Nephron progenitor cell (in vitro differentiated cells): ENCODE measurements at regions not wholly inside any gene's neighbourhood (a gene's known extent, or its start where the extent isn't known, plus 50 kb on each side); places are given as distances from the start of the nearest gene placed in this dataset.

Experiments used
- DNase-seq: peaks from one replicate; pipeline ENCODE4 v3.0.0; 2021
- H3K27ac Mint-ChIP-seq: 2 replicates; pipeline ENCODE4 v1.8.0; 2021; ENCODE audit warnings: mild to moderate bottlenecking, moderate library complexity, mixed read lengths
- H3K27me3 Mint-ChIP-seq: 2 replicates; pipeline ENCODE4 v1.8.0; 2021; ENCODE audit warnings: mild to moderate bottlenecking, low read depth, mixed read lengths; ENCODE audit not compliant: poor library complexity
- H3K36me3 Mint-ChIP-seq: 2 replicates; pipeline ENCODE4 v1.8.0; 2021; ENCODE audit warnings: low read depth, mixed read lengths
- H3K4me1 Mint-ChIP-seq: 2 replicates; pipeline ENCODE4 v1.8.0; 2021; ENCODE audit warnings: mixed read lengths
- H3K4me3 Mint-ChIP-seq: 2 replicates; pipeline ENCODE4 v1.8.0; 2021; ENCODE audit warnings: mild to moderate bottlenecking, moderate library complexity, mixed read lengths
- H3K9me3 Mint-ChIP-seq: 2 replicates; pipeline ENCODE4 v1.8.0; 2021; ENCODE audit warnings: mild to moderate bottlenecking, moderate library complexity, mixed read lengths
- TF ChIP-seq, protein P1 (sequence below): fragments of 200-600 bp; sonication (generic); IDR thresholded peaks from 2 replicates; pipeline ENCODE4 v1.5.0; 2021; ENCODE audit warnings: antibody characterized with exemption

- TF ChIP-seq, protein P1, sequence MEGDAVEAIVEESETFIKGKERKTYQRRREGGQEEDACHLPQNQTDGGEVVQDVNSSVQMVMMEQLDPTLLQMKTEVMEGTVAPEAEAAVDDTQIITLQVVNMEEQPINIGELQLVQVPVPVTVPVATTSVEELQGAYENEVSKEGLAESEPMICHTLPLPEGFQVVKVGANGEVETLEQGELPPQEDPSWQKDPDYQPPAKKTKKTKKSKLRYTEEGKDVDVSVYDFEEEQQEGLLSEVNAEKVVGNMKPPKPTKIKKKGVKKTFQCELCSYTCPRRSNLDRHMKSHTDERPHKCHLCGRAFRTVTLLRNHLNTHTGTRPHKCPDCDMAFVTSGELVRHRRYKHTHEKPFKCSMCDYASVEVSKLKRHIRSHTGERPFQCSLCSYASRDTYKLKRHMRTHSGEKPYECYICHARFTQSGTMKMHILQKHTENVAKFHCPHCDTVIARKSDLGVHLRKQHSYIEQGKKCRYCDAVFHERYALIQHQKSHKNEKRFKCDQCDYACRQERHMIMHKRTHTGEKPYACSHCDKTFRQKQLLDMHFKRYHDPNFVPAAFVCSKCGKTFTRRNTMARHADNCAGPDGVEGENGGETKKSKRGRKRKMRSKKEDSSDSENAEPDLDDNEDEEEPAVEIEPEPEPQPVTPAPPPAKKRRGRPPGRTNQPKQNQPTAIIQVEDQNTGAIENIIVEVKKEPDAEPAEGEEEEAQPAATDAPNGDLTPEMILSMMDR, result no peak
- no peak overlapping the region for H3K27ac Mint-ChIP-seq
- no peaks in the 10 kb centered on the region for H3K9me3 Mint-ChIP-seq
- H3K36me3 Mint-ChIP-seq, result no peaks in the 10 kb centered on the region
- peaks cover 28% of the 10 kb centered on the region for H3K27me3 Mint-ChIP-seq
- no peak for DNase-seq
- H3K4me3 Mint-ChIP-seq, result no peak overlapping the region
- peaks cover 25% of the 10 kb centered on the region for H3K4me1 Mint-ChIP-seq
These were observed 52.7 kb downstream of the KCNA5 start for GRCh38 chr12:5096241-5096924.

DNA sequence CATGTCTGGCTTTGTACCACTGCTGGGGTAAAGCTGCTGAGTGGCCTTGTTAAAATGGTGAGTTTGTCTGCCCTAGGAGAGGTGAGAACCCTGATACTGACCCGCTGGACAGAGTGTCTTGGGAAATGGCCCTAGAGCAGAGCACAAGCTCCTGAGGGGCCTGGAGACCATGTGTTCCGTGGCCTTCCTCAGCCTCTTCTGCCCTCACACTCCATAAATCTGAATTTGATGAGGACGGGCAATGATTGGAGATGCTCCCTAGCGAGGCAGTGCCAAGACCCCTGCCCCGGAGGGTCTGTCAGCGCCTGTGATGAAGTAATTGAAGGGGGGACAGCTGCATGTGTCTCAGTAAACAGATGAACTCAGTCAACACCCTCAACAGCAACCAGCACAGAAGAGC lies 54.1 kb downstream of the KCNA5 start:
- Mint-ChIP-seq H3K27me3 (peaks cover 33% of the 10 kb centered on the region), H3K4me1 (peaks cover 25% of the 10 kb centered on the region), H3K4me3 (no peak overlapping the region)

DNA sequence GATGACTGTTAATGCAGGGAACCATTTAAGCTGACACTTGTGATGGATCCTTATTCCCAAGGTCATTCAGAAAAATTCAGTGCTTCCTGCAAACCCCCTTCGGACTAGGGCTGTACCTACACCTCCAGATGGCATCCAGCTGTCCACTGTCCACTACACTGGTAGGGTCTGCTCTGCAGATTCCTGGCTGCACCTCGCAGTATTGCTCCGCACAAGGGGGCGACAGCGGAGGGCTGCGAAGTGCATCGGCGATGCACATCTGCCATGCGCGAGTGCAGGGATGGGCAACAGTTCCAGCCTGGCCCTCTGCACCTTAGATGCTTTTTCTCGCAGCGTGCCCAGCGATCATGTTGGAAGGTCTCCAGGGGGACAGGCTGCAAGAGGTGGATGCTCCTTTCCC lies 55.5 kb downstream of the KCNA5 start:
- peaks cover 31% of the 10 kb centered on the region for H3K27me3 Mint-ChIP-seq
- no peak overlapping the region for H3K27ac Mint-ChIP-seq
- H3K4me3 Mint-ChIP-seq, result no peak overlapping the region
- TF ChIP-seq, protein P1, result no peak
- H3K36me3 Mint-ChIP-seq, result no peaks in the 10 kb centered on the region
- peaks cover 25% of the 10 kb centered on the region for H3K4me1 Mint-ChIP-seq
- no peaks in the 10 kb centered on the region for H3K9me3 Mint-ChIP-seq
- DNase-seq, result no peak

More for the DNA sequence above, 54.1 kb downstream of the KCNA5 start:
- Mint-ChIP-seq H3K9me3 (no peaks in the 10 kb centered on the region), H3K36me3 (no peaks in the 10 kb centered on the region), H3K27ac (no peak overlapping the region)
- TF ChIP-seq, protein P1, result no peak
- DNase-seq, result no peak

GRCh38 chr12:5099591-5099990 lies 55.9 kb downstream of the KCNA5 start:
- no peak overlapping the region for H3K4me3 Mint-ChIP-seq
- TF ChIP-seq, protein P1, result no peak
- peaks cover 27% of the 10 kb centered on the region for H3K27me3 Mint-ChIP-seq
- peaks cover 25% of the 10 kb centered on the region for H3K4me1 Mint-ChIP-seq
- no peaks in the 10 kb centered on the region for H3K9me3 Mint-ChIP-seq
- DNase-seq, result no peak
- no peaks in the 10 kb centered on the region for H3K36me3 Mint-ChIP-seq
- no peak overlapping the region for H3K27ac Mint-ChIP-seq

GRCh38 chr12:5101686-5102085 lies 58.0 kb downstream of the KCNA5 start:
- no peak overlapping the region for H3K27ac Mint-ChIP-seq
- no peak overlapping the region for H3K4me3 Mint-ChIP-seq
- peaks cover 6% of the 10 kb centered on the region for H3K9me3 Mint-ChIP-seq
- DNase-seq, result no peak
- H3K36me3 Mint-ChIP-seq, result no peaks in the 10 kb centered on the region
- H3K27me3 Mint-ChIP-seq, result peaks cover 21% of the 10 kb centered on the region
- peaks cover 25% of the 10 kb centered on the region for H3K4me1 Mint-ChIP-seq
- TF ChIP-seq, protein P1, result no peak

DNA sequence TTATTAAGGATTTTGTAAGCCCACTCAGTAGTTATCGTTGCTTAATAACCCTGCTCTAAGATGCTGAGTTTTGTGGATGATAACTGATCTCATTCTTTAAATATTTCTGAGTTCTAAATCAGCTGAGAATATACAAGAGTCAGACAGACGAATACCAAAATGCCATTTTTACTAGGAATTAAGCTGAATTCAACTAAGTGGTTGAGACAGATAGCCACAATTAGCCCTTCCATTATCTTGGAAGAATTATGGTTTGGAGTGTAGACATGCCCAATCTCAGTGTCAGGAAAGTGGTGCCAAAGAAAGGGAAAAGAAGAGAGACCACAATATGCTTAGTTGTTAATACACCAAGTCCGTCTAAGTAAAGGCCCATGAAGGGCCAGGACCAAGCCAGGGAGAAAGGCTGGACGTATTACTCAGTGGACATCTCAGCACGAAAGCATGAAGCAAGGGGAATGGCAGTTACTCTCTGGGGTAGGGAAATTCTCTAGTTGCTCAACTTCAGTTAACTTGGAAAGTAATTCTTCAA lies 58.6 kb downstream of the KCNA5 start:
- no peak for DNase-seq
- Mint-ChIP-seq H3K36me3 (no peaks in the 10 kb centered on the region), H3K27ac (no peak overlapping the region), H3K4me1 (peaks cover 25% of the 10 kb centered on the region), H3K4me3 (no peak overlapping the region), H3K9me3 (peaks cover 9% of the 10 kb centered on the region), H3K27me3 (peaks cover 17% of the 10 kb centered on the region)
- TF ChIP-seq, protein P1, result no peak
